Upper lobe of right lung (tissue), 1 donor: ENCODE measurements at regions not wholly inside any gene's neighbourhood (a gene's known extent, or its start where the extent isn't known, plus 50 kb on each side); places are given as distances from the start of the nearest gene placed in this dataset.

Experiments
- ATAC-seq: fragments of 200-7000 bp; cut with Tn5 transposase; one replicate; pipeline ENCODE4 v1.9.1; 2020; ENCODE audit warnings: mild to moderate bottlenecking, moderate library complexity
- DNase-seq: peaks from one replicate; pipeline ENCODE4 v3.0.0-alpha.2; 2020
- H3K27ac ChIP-seq: fragments of 200-600 bp; one replicate; pipeline ENCODE4 v1.8.0; 2022
- H3K27me3 ChIP-seq: fragments of 200-600 bp; one replicate; pipeline ENCODE4 v1.8.0; 2022; ENCODE audit warnings: mild to moderate bottlenecking
- H3K36me3 ChIP-seq: fragments of 200-600 bp; one replicate; pipeline ENCODE4 v1.8.0; 2022
- H3K4me1 ChIP-seq: fragments of 200-600 bp; one replicate; pipeline ENCODE4 v1.8.0; 2022
- H3K4me3 ChIP-seq: fragments of 200-600 bp; one replicate; pipeline ENCODE4 v1.8.0; 2022; ENCODE audit warnings: mild to moderate bottlenecking
- H3K9me3 ChIP-seq: fragments of 200-600 bp; one replicate; pipeline ENCODE4 v1.8.0; 2022
- CTCF ChIP-seq: fragments of 200-600 bp; IDR thresholded peaks from one replicate; pipeline ENCODE4 v1.8.0; 2022; ENCODE audit warnings: antibody characterized with exemption
- intact Hi-C: fragments of 100-400 bp; cut with DNase I; formaldehyde crosslinking; loops from one replicate; pipeline ENCODE4 v1.11.0; 2022
- donor health status: DM: no; HTN: yes; CAD: no; lungs with severe emphysema.

DNA sequence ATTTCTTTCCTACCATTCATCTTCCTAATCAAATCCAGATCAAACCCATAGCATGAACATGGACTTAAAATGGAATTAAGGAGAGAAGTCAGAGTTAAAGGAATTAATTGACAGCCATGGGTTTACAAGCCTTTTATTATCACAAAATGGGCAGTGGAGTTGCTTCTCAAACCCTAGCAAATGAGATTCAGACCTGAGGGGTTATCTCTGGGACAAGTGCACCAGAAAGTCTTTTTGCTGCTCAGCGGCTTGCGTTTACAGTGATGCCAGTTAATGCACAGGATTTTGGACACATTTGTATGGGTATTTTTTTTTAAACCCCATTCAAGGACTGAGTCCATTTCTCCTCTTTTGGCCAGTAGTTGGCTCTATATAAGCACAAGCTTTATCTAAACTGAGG, 503.0 kb downstream of the EFNB2 start:
- H3K27me3 ChIP-seq = no peaks in the 10 kb centered on the region
- TF ChIP-seq CTCF = no peak
- no peaks in the 10 kb centered on the region for H3K36me3 ChIP-seq
- no peak overlapping the region for H3K27ac ChIP-seq
- intact Hi-C loops = no loop called here
- no peak overlapping the region for H3K4me3 ChIP-seq
- no peak for ATAC-seq
- no peaks in the 10 kb centered on the region for H3K9me3 ChIP-seq
- no peaks in the 10 kb centered on the region for H3K4me1 ChIP-seq
- no peak for DNase-seq

GRCh38 chr13:106029676-106030290, 505.7 kb downstream of the EFNB2 start:
- no peaks in the 10 kb centered on the region for H3K36me3 ChIP-seq
- no peak overlapping the region for H3K27ac ChIP-seq
- intact Hi-C loops = no loop called here
- ATAC-seq = no peak
- no peak overlapping the region for H3K4me3 ChIP-seq
- H3K9me3 ChIP-seq = no peaks in the 10 kb centered on the region
- H3K27me3 ChIP-seq = no peaks in the 10 kb centered on the region
- TF ChIP-seq CTCF = no peak
- no peaks in the 10 kb centered on the region for H3K4me1 ChIP-seq
- no peak for DNase-seq

DNA sequence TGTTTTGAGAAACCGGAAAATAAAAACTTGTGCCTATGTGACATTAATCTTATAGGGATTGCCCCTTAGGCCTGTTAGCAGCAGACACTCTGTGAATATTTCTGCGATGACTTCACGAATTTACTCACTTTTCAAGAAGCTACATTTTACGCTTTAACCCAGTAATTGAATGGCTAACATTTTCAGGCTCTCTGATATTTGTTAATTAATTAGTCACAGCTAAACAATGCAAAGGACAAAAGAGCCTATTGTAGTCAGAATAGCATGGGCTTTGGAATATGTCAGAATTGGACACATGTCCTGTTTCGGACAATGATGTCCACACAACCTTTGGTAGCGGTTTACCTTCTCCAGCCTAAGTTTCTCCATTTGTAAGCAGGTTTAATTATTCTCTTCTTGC, 506.6 kb downstream of the EFNB2 start:
- Histone ChIP-seq H3K4me1 (no peaks in the 10 kb centered on the region), H3K4me3 (no peak overlapping the region), H3K9me3 (no peaks in the 10 kb centered on the region), H3K27me3 (no peaks in the 10 kb centered on the region), H3K27ac (no peak overlapping the region), H3K36me3 (no peaks in the 10 kb centered on the region)
- ATAC-seq (no peak), DNase-seq (no peak)
- intact Hi-C loops = no loop called here
- TF ChIP-seq CTCF = no peak

DNA sequence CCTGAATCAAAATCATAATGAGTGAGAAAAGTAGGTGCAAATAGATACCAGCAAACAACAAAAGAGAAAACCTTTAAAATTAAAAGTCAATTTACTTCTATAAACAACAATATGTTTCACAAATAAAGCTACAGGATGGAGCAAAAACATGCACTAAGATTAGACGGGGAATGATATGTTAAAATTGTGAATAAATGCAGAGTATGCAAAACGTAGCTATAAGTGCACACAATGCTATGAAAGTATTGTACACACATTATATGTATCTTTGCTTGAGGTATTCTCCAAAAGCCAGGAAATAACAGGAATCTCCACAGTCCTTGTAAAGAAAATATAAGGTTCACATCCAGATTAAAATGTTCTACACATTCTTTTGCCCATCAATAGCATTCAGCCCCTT, 523.9 kb downstream of the EFNB2 start:
- DNase-seq = no peak
- ATAC-seq = no peak
- Histone ChIP-seq H3K9me3 (no peaks in the 10 kb centered on the region), H3K4me1 (no peaks in the 10 kb centered on the region), H3K27me3 (no peaks in the 10 kb centered on the region), H3K27ac (no peak overlapping the region), H3K4me3 (no peak overlapping the region), H3K36me3 (no peaks in the 10 kb centered on the region)
- intact Hi-C loops = no loop called here
- TF ChIP-seq CTCF = no peak

DNA sequence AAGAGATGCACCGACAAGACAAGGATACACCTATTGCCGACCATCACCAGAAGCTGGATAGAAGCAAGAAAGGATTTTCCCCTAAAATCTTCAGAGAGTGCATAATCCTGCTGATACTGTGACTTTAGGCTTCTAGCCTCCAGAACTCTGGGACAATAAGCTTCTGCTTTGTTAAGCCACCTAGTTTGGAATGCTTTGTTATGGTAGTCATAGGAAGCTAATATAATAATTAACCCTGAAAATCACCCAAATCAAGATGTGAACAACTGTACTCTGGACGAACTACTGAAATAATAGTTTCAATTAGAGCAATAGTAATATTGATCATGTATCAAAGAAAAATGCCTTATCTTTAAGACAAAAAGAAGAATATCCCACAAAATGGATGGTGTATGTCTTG, 524.6 kb downstream of the EFNB2 start:
- Histone ChIP-seq H3K27ac (no peak overlapping the region), H3K4me1 (no peaks in the 10 kb centered on the region), H3K4me3 (no peak overlapping the region), H3K9me3 (no peaks in the 10 kb centered on the region), H3K36me3 (no peaks in the 10 kb centered on the region), H3K27me3 (no peaks in the 10 kb centered on the region)
- no peak for TF ChIP-seq CTCF
- intact Hi-C loops = no loop called here
- ATAC-seq (no peak), DNase-seq (no peak)

GRCh38 chr13:106008540-106008939, 526.9 kb downstream of the EFNB2 start:
- intact Hi-C loops = no loop called here
- DNase-seq = no peak
- H3K36me3 ChIP-seq = no peaks in the 10 kb centered on the region
- H3K4me1 ChIP-seq = no peaks in the 10 kb centered on the region
- ATAC-seq = no peak
- no peak for TF ChIP-seq CTCF
- no peaks in the 10 kb centered on the region for H3K27me3 ChIP-seq
- no peak overlapping the region for H3K27ac ChIP-seq
- no peak overlapping the region for H3K4me3 ChIP-seq
- no peaks in the 10 kb centered on the region for H3K9me3 ChIP-seq
